Left lung (tissue), 4 donors: ENCODE measurements at regions not wholly inside any gene's neighbourhood (a gene's known extent, or its start where the extent isn't known, plus 50 kb on each side); places are given as distances from the start of the nearest gene placed in this dataset.
"Not testable (repeated sequence)": the region's sequence is repeated elsewhere in the genome, so short reads cannot be mapped to it uniquely, and the experiment has no call there.

Source experiments
- ATAC-seq: fragments of 200-7000 bp; cut with Tn5 transposase; one replicate; pipeline ENCODE4 v1.9.1; 2020; ENCODE audit warnings: moderate library complexity
- DNase-seq, 4 donors: peaks; one replicate each; pipeline ENCODE4 v3.0.0-alpha.2; 2013 to 2020
- H3K27ac ChIP-seq, 2 donors: fragments of 200-600 bp; sonication (generic) in 1 of 2; one replicate each; pipeline versions ENCODE4 v1.5.0 to v1.8.0; 2020 to 2021
- H3K27me3 ChIP-seq, 2 donors: fragments of 200-600 bp; sonication (generic) in 1 of 2; one replicate each; pipeline versions ENCODE4 v1.5.0 to v1.8.0; 2020 to 2021
- H3K36me3 ChIP-seq, 2 donors: fragments of 200-600 bp; sonication (generic) in 1 of 2; one replicate each; pipeline versions ENCODE4 v1.5.0 to v1.8.0; 2020 to 2021
- H3K4me1 ChIP-seq, 2 donors: fragments of 200-600 bp; one replicate each; pipeline ENCODE4 v1.8.0; 2021
- H3K4me3 ChIP-seq, 2 donors: fragments of 200-600 bp; sonication (generic) in 1 of 2; one replicate each; pipeline versions ENCODE4 v1.5.0 to v1.8.0; 2020 to 2021; ENCODE audit warnings: mild to moderate bottlenecking in 1 of 2
- H3K9me3 ChIP-seq, 2 donors: fragments of 200-600 bp; sonication (generic) in 1 of 2; one replicate each; pipeline versions ENCODE4 v1.5.0 to v1.8.0; 2020 to 2021
- CTCF ChIP-seq, 2 donors: fragments of 200-600 bp; sonication (generic) in 1 of 2; IDR thresholded peaks; one replicate each; pipeline versions ENCODE4 v1.5.0 to v1.8.0; 2021; ENCODE audit warnings: antibody characterized with exemption in 2 of 2
- intact Hi-C, 2 donors: fragments of 100-400 bp; cut with DNase I; formaldehyde crosslinking; loops; one replicate each; pipeline versions ENCODE4 v1.11.2 to v1.14.2; 2022
- donor health status: DM: no; HTN: yes; CAD: no.
- donor health status: DM: no; HTN: no; CAD: no.

GRCh38 chr2:5617796-5618195, 74.4 kb upstream of the SOX11 start:
- Histone ChIP-seq H3K9me3 (no peaks in the 10 kb centered on the region), H3K27me3 (no peaks in the 10 kb centered on the region), H3K36me3 (no peaks in the 10 kb centered on the region), H3K4me3 (no peak overlapping the region), H3K4me1 (no peaks in the 10 kb centered on the region), H3K27ac (no peak overlapping the region)
- no peak for ATAC-seq
- TF ChIP-seq CTCF (IDR thresholded peaks at IDR 0.05): no peak
- intact Hi-C loops: no loop called here
- no peak for DNase-seq

DNA sequence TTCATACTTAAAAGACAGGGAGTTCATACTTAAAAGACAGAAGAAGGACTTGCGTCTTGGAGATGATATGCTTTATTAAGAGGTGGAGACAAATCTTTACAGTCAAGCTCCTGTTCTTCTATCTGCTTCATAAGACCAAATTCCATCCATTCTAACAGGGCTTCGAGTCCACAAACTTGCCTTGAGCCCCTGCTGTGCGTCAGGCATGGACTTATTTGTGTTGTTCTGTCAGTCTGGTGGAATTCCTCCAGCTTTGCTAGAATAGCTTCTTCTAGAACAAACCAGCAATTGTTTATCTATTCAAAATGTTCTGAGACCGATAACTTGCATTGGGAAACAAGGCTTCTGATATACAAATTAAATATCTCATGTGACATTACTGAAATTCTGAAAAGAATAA, 73.9 kb upstream of the SOX11 start:
- H3K4me1 ChIP-seq: no peaks in the 10 kb centered on the region
- no peaks in the 10 kb centered on the region for H3K36me3 ChIP-seq
- ATAC-seq: no peak
- H3K27me3 ChIP-seq: no peaks in the 10 kb centered on the region
- DNase-seq: no peak
- H3K4me3 ChIP-seq: no peak overlapping the region
- H3K9me3 ChIP-seq: no peaks in the 10 kb centered on the region
- no peak for TF ChIP-seq CTCF (IDR thresholded peaks at IDR 0.05)
- no peak overlapping the region for H3K27ac ChIP-seq
- intact Hi-C loops: no loop called here

DNA sequence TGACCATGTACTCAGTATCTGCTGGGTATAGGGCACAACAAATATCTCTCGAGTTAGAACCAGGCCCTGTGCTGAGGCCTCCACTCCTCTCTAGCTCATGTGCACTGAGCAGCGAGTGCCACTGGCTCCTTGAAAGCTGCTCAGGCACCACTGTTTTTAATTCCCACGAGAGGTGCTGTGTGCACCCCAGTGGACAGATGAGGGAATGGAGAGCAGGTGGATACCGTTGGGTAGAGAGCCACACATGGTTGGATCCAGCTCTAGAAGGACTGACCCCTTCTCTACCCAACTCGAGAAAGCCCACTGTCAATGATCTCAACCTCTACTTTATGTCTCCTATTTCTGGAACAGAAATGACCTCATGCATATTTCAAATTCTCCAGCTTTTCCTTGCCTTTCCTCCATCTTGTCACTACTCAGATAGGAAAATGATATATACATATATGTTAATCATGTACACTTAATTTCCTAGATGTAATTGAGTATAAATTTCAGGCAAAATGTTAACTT, 66.6 kb upstream of the SOX11 start:
- H3K36me3 ChIP-seq, H3K4me1 ChIP-seq, H3K4me3 ChIP-seq, H3K9me3 ChIP-seq, ATAC-seq, intact Hi-C loops, H3K27ac ChIP-seq, DNase-seq, H3K27me3 ChIP-seq: not testable (repeated sequence)

GRCh38 chr2:5628484-5628883, 63.7 kb upstream of the SOX11 start:
- intact Hi-C loops, H3K9me3 ChIP-seq, ATAC-seq, H3K4me1 ChIP-seq, H3K27me3 ChIP-seq, H3K27ac ChIP-seq, H3K36me3 ChIP-seq, H3K4me3 ChIP-seq, DNase-seq: not testable (repeated sequence)

- H3K4me1 ChIP-seq, H3K9me3 ChIP-seq, DNase-seq, H3K27me3 ChIP-seq, H3K36me3 ChIP-seq, intact Hi-C loops, H3K27ac ChIP-seq, ATAC-seq, H3K4me3 ChIP-seq: not testable (repeated sequence)
Observed at GRCh38 chr2:5629510-5629909, 62.7 kb upstream of the SOX11 start.

DNA sequence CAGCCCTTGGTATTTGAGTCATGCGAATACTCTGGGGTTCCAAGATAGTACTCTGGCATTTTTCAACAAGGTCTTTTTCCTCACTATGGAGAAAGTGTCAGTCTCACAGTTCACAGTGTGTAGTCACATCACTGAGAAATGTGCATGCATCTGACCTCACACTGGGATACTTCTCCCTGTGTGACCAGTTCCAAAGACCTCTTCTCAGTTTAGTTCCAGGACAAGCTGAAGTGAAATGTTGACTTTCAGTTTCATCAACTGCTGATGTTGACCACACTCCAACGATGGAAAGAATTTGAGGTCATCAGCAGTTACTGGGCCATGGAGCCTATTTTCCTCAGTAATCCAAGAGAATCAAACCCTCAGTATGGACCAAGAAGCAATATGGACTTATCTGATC, 55.1 kb upstream of the SOX11 start:
- DNase-seq, ATAC-seq, H3K36me3 ChIP-seq, intact Hi-C loops, H3K9me3 ChIP-seq, H3K4me1 ChIP-seq, H3K4me3 ChIP-seq, H3K27me3 ChIP-seq, H3K27ac ChIP-seq: not testable (repeated sequence)
